ENCODE measurements at regions not wholly inside any gene's neighbourhood (a gene's known extent, or its start where the extent isn't known, plus 50 kb on each side); places are given as distances from the start of the nearest gene placed in this dataset.
"Not testable (repeated sequence)": the region's sequence is repeated elsewhere in the genome, so short reads cannot be mapped to it uniquely, and the experiment has no call there.

GRCh38 chr2:132279930-132280615 is 118.3 kb upstream of the ANKRD30BL start:
- TF ChIP-seq CTCF (IDR thresholded peaks at IDR 0.05), result no peak
- TF ChIP-seq POLR2A (IDR thresholded peaks at IDR 0.05), result no peak
- ATAC-seq (peak in 1 of 4 donors; percentile 29), DNase-seq (peak in 1 of 3 donors; percentile 43)
- Histone ChIP-seq H3K4me1 (no peaks in the 10 kb centered on the region), H3K27me3 (no peaks in the 10 kb centered on the region), H3K9me3 (no peaks in the 10 kb centered on the region), H3K4me3 (no peak overlapping the region), H3K27ac (no peak overlapping the region), H3K36me3 (no peaks in the 10 kb centered on the region)
- 82% methylated on average over 8 of the region's 31 CpGs for WGBS (ENCODE audit: insufficient coverage, low coverage, low lambda C conversion rate, missing lambda C conversion rate)
- intact Hi-C loops (cut with DNase I), result no loop called here

- TF ChIP-seq POLR2A (IDR thresholded peaks at IDR 0.05) (no peak), CTCF (IDR thresholded peaks at IDR 0.05) (no peak)
- no peaks in the 10 kb centered on the region for H3K4me1 ChIP-seq
- intact Hi-C loops (cut with DNase I), result no loop called here
- no peaks in the 10 kb centered on the region for H3K9me3 ChIP-seq
- no peak overlapping the region for H3K4me3 ChIP-seq
- H3K27me3 ChIP-seq, result no peaks in the 10 kb centered on the region
- DNase-seq (peak in 1 of 3 donors; percentile 46), ATAC-seq (no peak)
- H3K36me3 ChIP-seq, result no peaks in the 10 kb centered on the region
- WGBS (ENCODE audit: insufficient coverage, low coverage, low lambda C conversion rate, missing lambda C conversion rate), result 87% methylated on average over 3 of the region's 12 CpGs
- no peak overlapping the region for H3K27ac ChIP-seq
Observed at GRCh38 chr2:132280912-132281311, 119.2 kb upstream of the ANKRD30BL start.

DNA sequence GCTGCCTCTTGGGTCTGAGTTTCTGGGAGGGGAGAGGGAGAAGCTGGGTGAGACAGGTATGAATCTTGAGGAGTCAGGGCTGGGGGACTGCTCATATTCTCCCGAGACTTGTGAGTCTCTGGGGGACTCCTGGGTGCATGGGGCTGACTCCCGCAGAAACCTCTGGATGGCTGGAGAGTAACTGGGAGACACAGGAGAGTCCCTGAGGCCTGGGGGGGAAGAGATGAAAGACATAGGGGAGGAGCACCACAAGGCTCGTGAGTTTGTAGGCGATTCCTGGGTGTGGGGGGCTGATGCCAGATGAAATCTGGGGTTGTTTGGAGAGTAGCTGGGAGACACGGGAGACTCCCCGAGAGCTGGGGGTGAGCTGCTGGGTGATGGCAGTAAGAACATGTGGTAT is 120.4 kb upstream of the ANKRD30BL start:
- H3K4me3 ChIP-seq; H3K27ac ChIP-seq; DNase-seq; H3K9me3 ChIP-seq; ATAC-seq; intact Hi-C loops (cut with DNase I); H3K36me3 ChIP-seq; H3K4me1 ChIP-seq; H3K27me3 ChIP-seq: not testable (repeated sequence)
- WGBS (ENCODE audit: insufficient coverage, low coverage, low lambda C conversion rate, missing lambda C conversion rate), result 61% methylated on average over 5 of the region's 6 CpGs

GRCh38 chr2:132282911-132283310 is 121.2 kb upstream of the ANKRD30BL start:
- no peak overlapping the region for H3K4me3 ChIP-seq
- no peaks in the 10 kb centered on the region for H3K36me3 ChIP-seq
- no peak for ATAC-seq

GRCh38 chr2:132286289-132286911 is 124.6 kb upstream of the ANKRD30BL start:
- intact Hi-C loops (cut with DNase I); H3K36me3 ChIP-seq; H3K27ac ChIP-seq: not testable (repeated sequence)

More at GRCh38 chr2:132282911-132283310, 121.2 kb upstream of the ANKRD30BL start:
- WGBS (ENCODE audit: insufficient coverage, low coverage, low lambda C conversion rate, missing lambda C conversion rate), result 96% methylated on average over 4 of the region's 9 CpGs
- H3K9me3 ChIP-seq, result no peaks in the 10 kb centered on the region
- no peak overlapping the region for H3K27ac ChIP-seq
- intact Hi-C loops (cut with DNase I), result no loop called here
- H3K27me3 ChIP-seq, result no peaks in the 10 kb centered on the region
- no peaks in the 10 kb centered on the region for H3K4me1 ChIP-seq
- TF ChIP-seq POLR2A (IDR thresholded peaks at IDR 0.05) (no peak), CTCF (IDR thresholded peaks at IDR 0.05) (no peak)
- peak in 1 of 3 donors; percentile 40 for DNase-seq

DNA sequence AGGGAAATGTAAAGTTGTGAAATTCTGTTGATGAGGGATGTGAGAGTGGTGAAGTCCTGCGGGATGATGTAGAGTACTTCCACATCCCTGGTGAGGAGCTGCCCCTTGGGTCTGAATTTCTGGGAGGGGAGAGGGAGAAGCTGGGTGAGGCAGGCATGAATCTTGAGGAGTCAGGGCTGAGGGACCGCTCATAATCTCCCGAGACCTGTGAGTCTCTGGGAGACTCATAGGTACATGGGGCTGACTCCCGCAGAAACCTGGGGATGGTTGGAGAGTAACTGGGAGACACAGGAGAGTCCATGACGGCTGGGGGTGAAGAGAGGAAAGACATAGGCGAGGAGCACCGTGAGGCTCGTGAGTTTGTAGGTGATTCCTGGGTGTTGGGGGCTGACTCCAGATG is 126.2 kb upstream of the ANKRD30BL start:
- H3K9me3 ChIP-seq; intact Hi-C loops (cut with DNase I); ATAC-seq; H3K36me3 ChIP-seq; H3K27ac ChIP-seq; H3K4me3 ChIP-seq; DNase-seq; H3K27me3 ChIP-seq; H3K4me1 ChIP-seq: not testable (repeated sequence)
- WGBS (ENCODE audit: insufficient coverage, low coverage, low lambda C conversion rate, missing lambda C conversion rate), result 46% methylated on average over 8 of the region's 8 CpGs

More at GRCh38 chr2:132286289-132286911, 124.6 kb upstream of the ANKRD30BL start:
- H3K4me3 ChIP-seq, ATAC-seq, H3K4me1 ChIP-seq, H3K27me3 ChIP-seq, H3K9me3 ChIP-seq, DNase-seq: not testable (repeated sequence)
- 41% methylated on average over 5 of the region's 6 CpGs for WGBS (ENCODE audit: insufficient coverage, low coverage, low lambda C conversion rate, missing lambda C conversion rate)

DNA sequence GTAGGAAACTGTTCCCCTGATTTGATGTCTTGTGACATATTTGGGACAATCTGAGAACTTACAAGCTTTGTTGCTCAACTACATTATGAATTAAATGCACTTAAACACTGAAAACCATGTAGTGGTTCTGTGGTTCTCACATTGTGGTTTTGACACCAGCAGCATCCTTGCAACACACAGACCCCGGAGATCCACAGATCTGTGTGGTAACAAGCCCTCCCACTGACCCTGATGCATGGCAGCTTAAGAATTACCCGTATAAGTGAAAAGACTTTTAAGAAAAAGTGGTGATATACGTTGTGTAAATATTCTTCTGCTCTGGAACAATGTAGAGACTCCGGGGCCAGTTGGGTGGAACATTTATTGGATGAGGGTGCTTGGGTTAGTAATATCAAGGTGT is 127.4 kb upstream of the ANKRD30BL start:
- H3K9me3 ChIP-seq; H3K4me1 ChIP-seq; ATAC-seq; H3K36me3 ChIP-seq; DNase-seq; H3K4me3 ChIP-seq; H3K27me3 ChIP-seq; H3K27ac ChIP-seq; intact Hi-C loops (cut with DNase I): not testable (repeated sequence)
- WGBS (ENCODE audit: insufficient coverage, low coverage, low lambda C conversion rate, missing lambda C conversion rate), result 57% methylated on average over 4 of the region's 4 CpGs

- H3K36me3 ChIP-seq; H3K27ac ChIP-seq; ATAC-seq; H3K9me3 ChIP-seq; H3K4me3 ChIP-seq; intact Hi-C loops (cut with DNase I); H3K27me3 ChIP-seq; H3K4me1 ChIP-seq; DNase-seq: not testable (repeated sequence)
- 54% methylated on average over 5 of the region's 6 CpGs for WGBS (ENCODE audit: insufficient coverage, low coverage, low lambda C conversion rate, missing lambda C conversion rate)
Observed at GRCh38 chr2:132289812-132290211, 126.8 kb upstream of the GPR39 start.

Data from right lobe of liver (tissue), 6 donors.